ENCODE measurements at regions not wholly inside any gene's neighbourhood (a gene's known extent, or its start where the extent isn't known, plus 50 kb on each side); places are given as distances from the start of the nearest gene placed in this dataset.
"Not testable (repeated sequence)": the region's sequence is repeated elsewhere in the genome, so short reads cannot be mapped to it uniquely, and the experiment has no call there.

GRCh38 chr19:14328406-14328805 is 52.8 kb upstream of the ADGRE5 start:
- WGBS, result 90% methylated on average over 6 of the region's 6 CpGs
- Histone ChIP-seq H3K27me3 (ENCODE audit: control insufficient read depth in 4 of 4, insufficient read depth in 4 of 4, low read length in 3 of 4) (peaks cover 0 to 2% (median 0%) of the 10 kb centered on the region in 4 donors), H3K9ac (ENCODE audit: low read depth in 1 of 2, low read length in 2 of 2) (no peak overlapping the region), H3K4me1 (ENCODE audit: control insufficient read depth in 4 of 4, insufficient read depth in 4 of 4, low read length in 3 of 4) (peaks cover 0 to 2% (median 0%) of the 10 kb centered on the region in 4 donors), H3K36me3 (ENCODE audit: control insufficient read depth in 4 of 4, insufficient read depth in 3 of 4, low read depth in 1 of 4, low read length in 3 of 4) (no peaks in the 10 kb centered on the region), H3K9me3 (ENCODE audit: control insufficient read depth in 4 of 4, low read length in 3 of 4) (no peaks in the 10 kb centered on the region), H3K4me3 (ENCODE audit: low read depth in 1 of 3, low read length in 3 of 3) (no peak overlapping the region), H3K27ac (ENCODE audit: low read depth in 1 of 2, low read length in 2 of 2) (no peak overlapping the region)
- DNase-seq (ENCODE audit: low spot score), result no peak
- TF ChIP-seq CTCF (IDR thresholded peaks at IDR 0.05; ENCODE audit: low read depth, low read length, missing input control), result no peak
- no peak for TF ChIP-seq SP1 (IDR thresholded peaks at IDR 0.05)
- no peak for TF ChIP-seq NR2F2 (IDR thresholded peaks at IDR 0.05)
- no peak for TF ChIP-seq YY1 (IDR thresholded peaks at IDR 0.05)
- TF ChIP-seq HNF4A (conservative IDR thresholded peaks at IDR 0.05), result no peak
- no peak for TF ChIP-seq MAX (IDR thresholded peaks at IDR 0.05)

GRCh38 chr19:14327061-14327460 is 54.2 kb upstream of the ADGRE5 start:
- H3K27me3 ChIP-seq (ENCODE audit: control insufficient read depth in 4 of 4, insufficient read depth in 4 of 4, low read length in 3 of 4); H3K9me3 ChIP-seq (ENCODE audit: control insufficient read depth in 4 of 4, low read length in 3 of 4); H3K36me3 ChIP-seq (ENCODE audit: control insufficient read depth in 4 of 4, insufficient read depth in 3 of 4, low read depth in 1 of 4, low read length in 3 of 4); H3K4me1 ChIP-seq (ENCODE audit: control insufficient read depth in 4 of 4, insufficient read depth in 4 of 4, low read length in 3 of 4); H3K27ac ChIP-seq (ENCODE audit: low read depth in 1 of 2, low read length in 2 of 2); DNase-seq (ENCODE audit: low spot score); H3K4me3 ChIP-seq (ENCODE audit: low read depth in 1 of 3, low read length in 3 of 3); H3K9ac ChIP-seq (ENCODE audit: low read depth in 1 of 2, low read length in 2 of 2): not testable (repeated sequence)
- WGBS, result 82% methylated on average over 8 of the region's 8 CpGs

- TF ChIP-seq RXRA (IDR thresholded peaks at IDR 0.05) (no peak), SP1 (IDR thresholded peaks at IDR 0.05) (no peak), JUND (IDR thresholded peaks at IDR 0.05) (no peak), GABPA (IDR thresholded peaks at IDR 0.05 in 1 of 2, conservative IDR thresholded peaks at IDR 0.05 in 1 of 2) (no peak), ZBTB33 (IDR thresholded peaks at IDR 0.05) (no peak), TAF1 (conservative IDR thresholded peaks at IDR 0.05) (no peak), REST (IDR thresholded peaks at IDR 0.05) (no peak), MAX (IDR thresholded peaks at IDR 0.05) (no peak), NR2F2 (IDR thresholded peaks at IDR 0.05) (no peak), YY1 (IDR thresholded peaks at IDR 0.05) (no peak), ATF3 (IDR thresholded peaks at IDR 0.05) (no peak)
These were observed 55.4 kb upstream of the ADGRE5 start for GRCh38 chr19:14325863-14326262.

More at GRCh38 chr19:14325863-14326262, 55.4 kb upstream of the ADGRE5 start:
- H3K4me3 ChIP-seq (ENCODE audit: low read depth in 1 of 3, low read length in 3 of 3), result no peak overlapping the region
- no peak overlapping the region for H3K27ac ChIP-seq (ENCODE audit: low read depth in 1 of 2, low read length in 2 of 2)
- H3K9me3 ChIP-seq (ENCODE audit: control insufficient read depth in 4 of 4, low read length in 3 of 4), result no peaks in the 10 kb centered on the region
- WGBS, result 82% methylated on average over 1 of the region's 1 CpG
- no peak for DNase-seq (ENCODE audit: low spot score)
- H3K27me3 ChIP-seq (ENCODE audit: control insufficient read depth in 4 of 4, insufficient read depth in 4 of 4, low read length in 3 of 4), result no peaks in the 10 kb centered on the region
- no peaks in the 10 kb centered on the region for H3K36me3 ChIP-seq (ENCODE audit: control insufficient read depth in 4 of 4, insufficient read depth in 3 of 4, low read depth in 1 of 4, low read length in 3 of 4)
- H3K9ac ChIP-seq (ENCODE audit: low read depth in 1 of 2, low read length in 2 of 2), result no peak overlapping the region
- no peaks in the 10 kb centered on the region for H3K4me1 ChIP-seq (ENCODE audit: control insufficient read depth in 4 of 4, insufficient read depth in 4 of 4, low read length in 3 of 4)

Measured in liver (tissue), 8 donors.